Calu3 (cell line): ENCODE measurements at regions not wholly inside any gene's neighbourhood (a gene's known extent, or its start where the extent isn't known, plus 50 kb on each side); places are given as distances from the start of the nearest gene placed in this dataset.

Experiments
- BruUV-seq: library from RNA; stranded (reverse); fragments of 400-500 nt; replicated peaks from 2 replicates; lab custom pipeline; 2021; lab: Mats Ljungman, UMichigan
- CTCF ChIA-PET: fragments of 300-600 bp; sonication (Branson Sonifier 250); formaldehyde crosslinking; loops from one replicate; lab custom pipeline; 2022; ENCODE audit warnings: antibody characterized with exemption; lab: Charles Lee
- DNase-seq: peaks from one replicate; pipeline ENCODE4 v3.0.0; 2022
- H3K27ac Mint-ChIP-seq: one replicate; pipeline ENCODE4 v1.8.0; 2022; ENCODE audit warnings: mixed read lengths; ENCODE audit not compliant: unreplicated experiment
- H3K27me3 Mint-ChIP-seq: one replicate; pipeline ENCODE4 v1.8.0; 2022; ENCODE audit warnings: mixed read lengths; ENCODE audit not compliant: unreplicated experiment
- H3K36me3 Mint-ChIP-seq: one replicate; pipeline ENCODE4 v1.8.0; 2022; ENCODE audit warnings: mild to moderate bottlenecking, moderate library complexity, mixed read lengths; ENCODE audit not compliant: insufficient read depth, unreplicated experiment
- H3K4me1 Mint-ChIP-seq: one replicate; pipeline ENCODE4 v1.8.0; 2022; ENCODE audit warnings: mild to moderate bottlenecking, low read depth, mixed read lengths; ENCODE audit not compliant: unreplicated experiment
- H3K4me3 Mint-ChIP-seq: one replicate; pipeline ENCODE4 v1.8.0; 2022; ENCODE audit warnings: mild to moderate bottlenecking, low read depth, moderate library complexity, mixed read lengths; ENCODE audit not compliant: unreplicated experiment
- H3K9me3 Mint-ChIP-seq: one replicate; pipeline ENCODE4 v1.8.0; 2022; ENCODE audit warnings: low read depth, mixed read lengths; ENCODE audit not compliant: unreplicated experiment
- intact Hi-C: fragments of 100-400 bp; cut with micrococcal nuclease; formaldehyde crosslinking; loops from one replicate; pipeline ENCODE4 v1.10.0; 2022; ENCODE audit not compliant: unreplicated experiment
- TF ChIP-seq, protein P1 (sequence below): fragments of 200-600 bp; IDR thresholded peaks from one replicate; pipeline ENCODE4 v1.8.0; 2022; ENCODE audit warnings: antibody characterized with exemption; ENCODE audit not compliant: unreplicated experiment

DNA sequence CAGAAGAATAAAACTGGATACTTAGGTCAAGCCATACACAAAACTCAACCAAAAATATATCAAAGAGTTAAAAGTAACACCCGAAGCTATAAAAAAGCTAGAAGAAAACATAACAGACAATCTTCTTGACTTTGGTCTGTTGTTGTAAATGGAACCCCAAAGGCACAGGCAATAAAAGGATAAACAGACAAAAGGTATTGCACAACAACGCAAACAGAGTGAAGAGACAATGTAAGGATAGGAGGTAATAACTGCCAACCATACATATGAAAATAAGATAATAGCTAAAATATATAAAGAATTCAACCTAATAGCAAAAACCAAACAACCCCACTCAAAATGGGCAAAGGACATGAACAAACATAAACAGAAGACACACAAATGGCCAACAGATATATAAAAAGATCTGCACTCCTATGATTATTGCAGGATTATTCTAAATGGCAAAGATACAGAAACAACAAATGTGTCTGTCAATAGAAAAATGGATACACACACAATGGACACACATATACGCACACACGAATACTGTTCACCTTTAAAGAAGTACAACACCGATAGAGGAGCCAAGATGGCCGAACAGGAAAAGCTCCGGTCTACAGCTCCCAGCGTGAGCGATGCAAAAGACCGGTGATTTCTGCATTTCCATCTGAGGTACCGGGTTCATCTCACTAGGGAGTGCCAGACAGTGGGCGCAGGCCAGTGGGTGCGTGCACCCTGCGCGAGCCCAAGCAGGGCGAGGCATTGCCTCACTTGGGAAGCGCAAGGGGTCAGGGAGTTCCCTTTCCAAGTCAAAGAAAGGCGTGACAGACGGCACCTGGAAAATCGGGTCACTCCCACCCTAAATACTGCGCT lies 1137.1 kb downstream of the FSCB start:
- no TSS peak for BruUV-seq
- Mint-ChIP-seq H3K36me3 (no peaks in the 10 kb centered on the region), H3K9me3 (peaks cover 2% of the 10 kb centered on the region), H3K27me3 (no peaks in the 10 kb centered on the region), H3K4me1 (no peaks in the 10 kb centered on the region), H3K4me3 (no peak overlapping the region), H3K27ac (no peak overlapping the region)
- intact Hi-C loops = no loop called here
- CTCF ChIA-PET = no interaction called here
- no peak for DNase-seq
- TF ChIP-seq, protein P1, sequence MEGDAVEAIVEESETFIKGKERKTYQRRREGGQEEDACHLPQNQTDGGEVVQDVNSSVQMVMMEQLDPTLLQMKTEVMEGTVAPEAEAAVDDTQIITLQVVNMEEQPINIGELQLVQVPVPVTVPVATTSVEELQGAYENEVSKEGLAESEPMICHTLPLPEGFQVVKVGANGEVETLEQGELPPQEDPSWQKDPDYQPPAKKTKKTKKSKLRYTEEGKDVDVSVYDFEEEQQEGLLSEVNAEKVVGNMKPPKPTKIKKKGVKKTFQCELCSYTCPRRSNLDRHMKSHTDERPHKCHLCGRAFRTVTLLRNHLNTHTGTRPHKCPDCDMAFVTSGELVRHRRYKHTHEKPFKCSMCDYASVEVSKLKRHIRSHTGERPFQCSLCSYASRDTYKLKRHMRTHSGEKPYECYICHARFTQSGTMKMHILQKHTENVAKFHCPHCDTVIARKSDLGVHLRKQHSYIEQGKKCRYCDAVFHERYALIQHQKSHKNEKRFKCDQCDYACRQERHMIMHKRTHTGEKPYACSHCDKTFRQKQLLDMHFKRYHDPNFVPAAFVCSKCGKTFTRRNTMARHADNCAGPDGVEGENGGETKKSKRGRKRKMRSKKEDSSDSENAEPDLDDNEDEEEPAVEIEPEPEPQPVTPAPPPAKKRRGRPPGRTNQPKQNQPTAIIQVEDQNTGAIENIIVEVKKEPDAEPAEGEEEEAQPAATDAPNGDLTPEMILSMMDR = no peak

DNA sequence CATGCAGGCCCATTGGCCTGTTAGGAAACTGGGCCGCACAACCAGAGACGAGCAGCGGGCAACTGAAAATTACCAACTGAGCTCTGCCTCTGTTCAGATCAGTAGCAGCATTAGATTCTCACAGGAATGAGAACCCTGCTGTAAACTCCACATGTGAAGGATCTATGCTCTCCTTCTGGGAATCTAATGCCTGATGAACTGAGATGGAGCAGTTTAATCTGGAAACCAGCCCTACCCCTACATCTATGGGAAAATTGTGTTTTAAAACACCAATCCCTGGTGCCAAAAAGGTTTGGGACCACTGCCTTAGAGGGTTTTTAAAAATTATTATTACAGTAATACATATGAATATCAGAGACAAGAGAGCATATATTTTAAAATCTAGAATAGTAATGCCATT lies 1144.5 kb downstream of the FSCB start:
- Mint-ChIP-seq H3K27me3 (no peaks in the 10 kb centered on the region), H3K36me3 (no peaks in the 10 kb centered on the region), H3K4me1 (no peaks in the 10 kb centered on the region), H3K9me3 (no peaks in the 10 kb centered on the region), H3K4me3 (no peak overlapping the region), H3K27ac (no peak overlapping the region)
- CTCF ChIA-PET = no interaction called here
- TF ChIP-seq, protein P1 = no peak
- intact Hi-C loops = no loop called here
- BruUV-seq = no TSS peak
- no peak for DNase-seq

DNA sequence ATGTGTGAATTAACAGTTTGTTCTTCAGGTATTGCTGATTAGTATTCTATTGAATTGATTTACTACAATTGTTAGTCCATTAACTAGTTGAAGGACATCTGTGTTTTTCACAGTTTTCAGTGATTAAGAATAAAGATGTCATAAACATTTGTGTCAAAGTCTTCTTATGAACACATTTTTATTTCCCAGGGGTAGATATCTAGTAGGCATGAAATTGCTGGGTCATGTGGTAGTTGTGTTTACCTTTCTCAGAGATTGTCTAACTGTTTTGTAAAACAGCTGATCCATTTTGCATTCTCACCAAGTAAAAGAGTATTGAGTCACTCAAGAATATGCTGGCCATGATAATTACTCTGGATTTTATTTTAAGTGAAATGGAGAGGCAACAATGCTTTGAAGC lies 1145.3 kb downstream of the FSCB start:
- H3K4me1 Mint-ChIP-seq = no peaks in the 10 kb centered on the region
- H3K36me3 Mint-ChIP-seq = no peaks in the 10 kb centered on the region
- no TSS peak for BruUV-seq
- H3K9me3 Mint-ChIP-seq = peaks cover 2% of the 10 kb centered on the region
- no peak overlapping the region for H3K4me3 Mint-ChIP-seq
- CTCF ChIA-PET = no interaction called here
- DNase-seq = no peak
- H3K27ac Mint-ChIP-seq = no peak overlapping the region
- no peaks in the 10 kb centered on the region for H3K27me3 Mint-ChIP-seq
- intact Hi-C loops = no loop called here
- TF ChIP-seq, protein P1 = no peak

DNA sequence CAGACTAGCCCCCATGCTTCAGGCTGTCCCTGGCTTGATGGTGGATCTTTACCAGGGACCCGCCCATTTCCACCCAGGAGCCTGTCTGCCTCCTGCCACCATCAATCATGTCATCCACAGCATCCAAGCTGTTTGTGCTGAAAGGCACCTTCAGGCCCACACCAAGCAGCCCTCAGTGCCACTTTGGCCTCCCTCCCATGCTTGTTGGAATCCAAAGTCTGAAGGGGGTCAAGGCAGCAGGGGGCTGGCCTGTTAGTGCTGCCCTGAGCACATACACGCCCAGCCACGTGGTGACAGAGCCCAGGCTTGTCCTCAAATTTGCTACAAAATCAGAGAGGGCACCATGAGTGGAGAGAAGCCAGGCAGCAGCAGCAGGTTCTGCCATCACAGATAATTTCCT lies 1146.8 kb downstream of the FSCB start:
- no peaks in the 10 kb centered on the region for H3K27me3 Mint-ChIP-seq
- intact Hi-C loops = no loop called here
- no TSS peak for BruUV-seq

More for the DNA sequence above, 1146.8 kb downstream of the FSCB start:
- Mint-ChIP-seq H3K36me3 (no peaks in the 10 kb centered on the region), H3K4me3 (no peak overlapping the region), H3K27ac (no peak overlapping the region), H3K4me1 (no peaks in the 10 kb centered on the region), H3K9me3 (peaks cover 2% of the 10 kb centered on the region)
- DNase-seq = no peak
- CTCF ChIA-PET = no interaction called here
- TF ChIP-seq, protein P1 = no peak
